SK-N-SH (cell line): ENCODE measurements at regions not wholly inside any gene's neighbourhood (a gene's known extent, or its start where the extent isn't known, plus 50 kb on each side); places are given as distances from the start of the nearest gene placed in this dataset.

Source experiments
- CTCF ChIA-PET: fragments of 300-600, 350-600 bp; formaldehyde crosslinking; extraction: SDS; loops from one replicate; lab custom pipeline; 2021; lab: Yijun Ruan, JAX
- POLR2A ChIA-PET: fragments of 350-600 bp; sonication (Branson Sonifier 250); formaldehyde crosslinking; extraction: SDS; loops from one replicate; lab custom pipeline; 2020; ENCODE audit warnings: antibody characterized with exemption, inconsistent platforms; lab: Yijun Ruan, JAX
- DNase-seq: peaks from one replicate; pipeline ENCODE4 v3.0.0; 2012
- H2AFZ ChIP-seq: fragments of 200-600 bp; sonication (generic); 2 replicates; pipeline ENCODE4 v1.8.1; 2016; ENCODE audit warnings: antibody characterized with exemption, mild to moderate bottlenecking, low read depth
- H3F3A ChIP-seq: fragments of 200-600 bp; sonication (generic); replicated peaks from 2 replicates; pipeline ENCODE3; 2016; ENCODE audit warnings: antibody characterized with exemption, mild to moderate bottlenecking; ENCODE audit not compliant: insufficient read depth
- H3K27ac ChIP-seq, 2 experiments: fragments of 200-500 bp in 1 of 2; fragments of 200-600 bp in 1 of 2; sonication (Bioruptor generic) in 1 of 2; sonication (generic), shearing (Covaris generic) in 1 of 2; 2 replicates each; pipeline versions ENCODE4 v1.5.1 to v1.6.1; 2014 to 2016; ENCODE audit warnings: low read depth in 2 of 2, inconsistent platforms in 1 of 2, low read length in 1 of 2, mild to moderate bottlenecking in 1 of 2, mixed read lengths in 1 of 2
- H3K27me3 ChIP-seq: fragments of 200-600 bp; sonication (generic), shearing (Covaris generic); 2 replicates; pipeline ENCODE4 v1.6.1; 2016; ENCODE audit warnings: mixed run types; ENCODE audit not compliant: insufficient read depth
- H3K36me3 ChIP-seq, 2 experiments: fragments of 200-500 bp in 1 of 2; fragments of 200-600 bp in 1 of 2; sonication (Bioruptor generic) in 1 of 2; sonication (generic) in 1 of 2; replicated peaks in 1 of 2; 2 replicates each; pipeline versions ENCODE3 to v1.5.1; 2014 to 2016; ENCODE audit warnings: low read length in 1 of 2, mild to moderate bottlenecking in 1 of 2; ENCODE audit not compliant: insufficient read depth in 2 of 2, control insufficient read depth in 1 of 2
- H3K4me1 ChIP-seq, 2 experiments: fragments of 200-500 bp in 1 of 2; fragments of 200-600 bp in 1 of 2; sonication (Bioruptor generic) in 1 of 2; sonication (generic), shearing (Covaris generic) in 1 of 2; 2 replicates each; pipeline versions ENCODE4 v1.5.1 to v1.6.1; 2014 to 2016; ENCODE audit warnings: low read depth in 1 of 2, low read length in 1 of 2, mixed run types in 1 of 2; ENCODE audit not compliant: insufficient read depth in 2 of 2, control insufficient read depth in 1 of 2
- H3K4me2 ChIP-seq: fragments of 200-600 bp; sonication (generic), shearing (Covaris generic); 2 replicates; pipeline ENCODE4 v1.6.1; 2017; ENCODE audit warnings: mixed run types
- H3K4me3 ChIP-seq, 2 experiments: fragments of 200-500 bp in 1 of 2; fragments of 200-600 bp in 1 of 2; sonication (Bioruptor generic) in 1 of 2; sonication (generic), shearing (Covaris generic) in 1 of 2; 2 replicates each; pipeline versions ENCODE4 v1.5.1 to v1.8.1; 2014 to 2016; ENCODE audit warnings: low read depth in 2 of 2, inconsistent platforms in 1 of 2, low read length in 1 of 2, mild to moderate bottlenecking in 1 of 2, mixed read lengths in 1 of 2, moderate library complexity in 1 of 2
- H3K79me2 ChIP-seq: fragments of 200-600 bp; sonication (generic); 2 replicates; pipeline ENCODE4 v1.8.1; 2017; ENCODE audit warnings: mild to moderate bottlenecking; ENCODE audit not compliant: insufficient read depth
- H3K9ac ChIP-seq: fragments of 200-600 bp; sonication (generic); 2 replicates; pipeline ENCODE4 v1.6.1; 2017; ENCODE audit warnings: mixed run types
- H3K9me2 ChIP-seq: fragments of 200-600 bp; sonication (generic); 2 replicates; pipeline ENCODE4 v1.6.1; 2017; ENCODE audit warnings: mixed run types
- H3K9me3 ChIP-seq: fragments of 200-600 bp; sonication (generic); 2 replicates; pipeline ENCODE4 v1.6.1; 2017; ENCODE audit warnings: mixed run types, mild to moderate bottlenecking, moderate library complexity
- H4K20me1 ChIP-seq: fragments of 200-600 bp; sonication (generic); 2 replicates; pipeline ENCODE4 v1.6.1; 2017; ENCODE audit warnings: mild to moderate bottlenecking, mixed run types; ENCODE audit not compliant: insufficient read depth
- CHD2 ChIP-seq: fragments of 150-350 bp; IDR thresholded peaks from 2 replicates; pipeline ENCODE4 v1.6.1; 2018; ENCODE audit warnings: low read length; ENCODE audit not compliant: partially characterized antibody
- CTCF ChIP-seq: fragments of 200-600 bp; sonication (generic); IDR thresholded peaks from 2 replicates; pipeline ENCODE4 v1.6.1; 2017; ENCODE audit warnings: antibody characterized with exemption, mild to moderate bottlenecking, moderate library complexity
- EZH2phosphoT487 ChIP-seq: fragments of 200-600 bp; sonication (generic); IDR thresholded peaks from 2 replicates; pipeline ENCODE4 v1.6.1; 2017; ENCODE audit warnings: low read depth, mixed run types, mild to moderate bottlenecking, antibody characterized with exemption, moderate library complexity, borderline replicate concordance
- FOSL2 ChIP-seq: IDR thresholded peaks from 2 replicates; pipeline ENCODE4 v1.4.0; 2012; ENCODE audit warnings: low read depth, mild to moderate bottlenecking, moderate library complexity, borderline replicate concordance
- FOXJ3 ChIP-seq: sonication (generic); formaldehyde crosslinking; IDR thresholded peaks from 2 replicates; pipeline ENCODE4 v1.5.1; 2020; ENCODE audit warnings: mild to moderate bottlenecking, missing genetic modification reagents
- GATA2 ChIP-seq: sonication (generic); formaldehyde crosslinking; IDR thresholded peaks from 2 replicates; pipeline ENCODE4 v1.5.0; 2020; ENCODE audit warnings: mild to moderate bottlenecking, missing genetic modification reagents
- IRF3 ChIP-seq: fragments of 150-350 bp; IDR thresholded peaks from 2 replicates; pipeline ENCODE4 v1.6.1; 2016; ENCODE audit warnings: mild to moderate bottlenecking, low read depth, low read length
- MAX ChIP-seq: IDR thresholded peaks from 2 replicates; pipeline ENCODE4 v1.4.0; 2012; ENCODE audit warnings: low read depth
- NFIC ChIP-seq: IDR thresholded peaks from 2 replicates; pipeline ENCODE4 v1.4.0; 2012; ENCODE audit warnings: borderline replicate concordance
- POLR2AphosphoS5 ChIP-seq: IDR thresholded peaks from 2 replicates; pipeline ENCODE4 v1.6.1; 2012; ENCODE audit warnings: low read depth, low read length
- RAD21 ChIP-seq: IDR thresholded peaks from 2 replicates; pipeline ENCODE4 v1.6.1; 2012; ENCODE audit warnings: mild to moderate bottlenecking, low read length
- RCOR1 ChIP-seq: fragments of 150-350 bp; IDR thresholded peaks from 2 replicates; pipeline ENCODE4 v1.6.1; 2017; ENCODE audit warnings: antibody characterized with exemption, low read length
- SMC3 ChIP-seq: IDR thresholded peaks from 2 replicates; pipeline ENCODE4 v1.6.1; 2012; ENCODE audit warnings: low read depth, low read length, improper control_type of control experiment
- TAF1 ChIP-seq: IDR thresholded peaks from 2 replicates; pipeline ENCODE4 v1.6.1; 2012; ENCODE audit warnings: low read depth, mild to moderate bottlenecking, low read length, moderate library complexity, borderline replicate concordance
- USF1 ChIP-seq: IDR thresholded peaks from 2 replicates; pipeline ENCODE4 v1.4.0; 2012; ENCODE audit warnings: low read depth, borderline replicate concordance
- USF2 ChIP-seq: fragments of 150-350 bp; IDR thresholded peaks from 2 replicates; pipeline ENCODE4 v1.6.1; 2017; ENCODE audit warnings: antibody characterized with exemption, low read length, low read depth, borderline replicate concordance
- ZBTB33 ChIP-seq: IDR thresholded peaks from 2 replicates; pipeline ENCODE4 v1.4.0; 2012; ENCODE audit warnings: low read depth, borderline replicate concordance
- WGBS: methylation state at CpG from one replicate; pipeline ENCODE4 v1.1.6; 2017; ENCODE audit warnings: low lambda C conversion rate; 5-methylcytosine and 5-hydroxymethylcytosine counted together

- TF ChIP-seq USF2: no peak
- TF ChIP-seq FOXJ3 (CRISPR knock-in tag): no peak
- TF ChIP-seq USF1: no peak
- no peak for TF ChIP-seq ZBTB33
- TF ChIP-seq MAX: no peak
- no peak for TF ChIP-seq RCOR1
- no peak for TF ChIP-seq GATA2 (CRISPR knock-in tag)
- TF ChIP-seq NFIC: no peak
- no peak for TF ChIP-seq CHD2
- TF ChIP-seq, all 33 proteins: peak for 0
Observed at GRCh38 chr21:29449306-29449950, 150.7 kb downstream of the BACH1 start (continued).

- ChIA-PET CTCF (interaction anchor here (0.8 kb wide), 1 partner anchor 16 kb away, joined by 3 read pairs; no protein-coding TSS in a partner anchor), POLR2A (no interaction called here)
- peaks cover 4% of the 10 kb centered on the region for H3K9me3 ChIP-seq
- TF ChIP-seq TAF1 (no peak), GATA2 (CRISPR knock-in tag) (no peak), RAD21 (no peak), SMC3 (no peak), POLR2AphosphoS5 (no peak), CTCF (no peak), MAX (no peak), CHD2 (no peak), USF2 (no peak), EZH2phosphoT487 (no peak), FOSL2 (no peak), FOXJ3 (CRISPR knock-in tag) (no peak), IRF3 (no peak)
Observed at GRCh38 chr21:29450058-29450457, 151.3 kb downstream of the BACH1 start.

More at GRCh38 chr21:29450058-29450457, 151.3 kb downstream of the BACH1 start:
- peaks cover 0 to 10% of the 10 kb centered on the region in 2 experiments for H3K36me3 ChIP-seq
- WGBS: 80% methylated on average over 6 of the region's 6 CpGs
- no peaks in the 10 kb centered on the region for H4K20me1 ChIP-seq
- H3K4me2 ChIP-seq: no peak overlapping the region
- H3K27ac ChIP-seq: no peak overlapping the region
- no peaks in the 10 kb centered on the region for H3K9me2 ChIP-seq
- H3F3A ChIP-seq: peaks cover 5% of the 10 kb centered on the region
- no peak for DNase-seq
- H3K4me3 ChIP-seq: no peak overlapping the region
- H3K9ac ChIP-seq: no peak overlapping the region
- H3K79me2 ChIP-seq: no peaks in the 10 kb centered on the region
- no peak overlapping the region for H2AFZ ChIP-seq
- no peaks in the 10 kb centered on the region for H3K4me1 ChIP-seq
- H3K27me3 ChIP-seq: no peaks in the 10 kb centered on the region
